ENCODE measurements at regions not wholly inside any gene's neighbourhood (a gene's known extent, or its start where the extent isn't known, plus 50 kb on each side); places are given as distances from the start of the nearest gene placed in this dataset.
A peak's percentile ranks its signal among the peaks of the same experiment; 100 is the strongest.
"Not testable (repeated sequence)": the region's sequence is repeated elsewhere in the genome, so short reads cannot be mapped to it uniquely, and the experiment has no call there.

DNA sequence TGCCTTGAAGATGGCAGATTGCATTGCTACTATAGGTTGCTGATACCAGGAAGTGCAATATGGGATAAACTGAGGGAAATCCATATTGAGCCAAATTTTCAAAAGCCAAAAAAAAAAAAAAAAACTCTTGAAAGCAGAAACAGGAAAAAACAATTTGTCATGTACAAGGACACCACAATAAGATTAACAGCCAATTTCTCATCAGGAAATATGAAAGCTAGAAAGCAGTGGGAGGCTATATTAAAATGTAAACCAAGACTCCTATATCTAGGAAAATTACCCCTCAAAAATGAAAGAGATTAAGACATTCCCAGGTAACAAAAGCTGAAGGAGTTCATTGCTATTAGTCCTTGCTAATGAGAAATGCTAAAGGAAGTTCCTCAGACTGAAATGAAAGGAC lies 462.8 kb upstream of the DPH6 start:
- DNase-seq: no peak

DNA sequence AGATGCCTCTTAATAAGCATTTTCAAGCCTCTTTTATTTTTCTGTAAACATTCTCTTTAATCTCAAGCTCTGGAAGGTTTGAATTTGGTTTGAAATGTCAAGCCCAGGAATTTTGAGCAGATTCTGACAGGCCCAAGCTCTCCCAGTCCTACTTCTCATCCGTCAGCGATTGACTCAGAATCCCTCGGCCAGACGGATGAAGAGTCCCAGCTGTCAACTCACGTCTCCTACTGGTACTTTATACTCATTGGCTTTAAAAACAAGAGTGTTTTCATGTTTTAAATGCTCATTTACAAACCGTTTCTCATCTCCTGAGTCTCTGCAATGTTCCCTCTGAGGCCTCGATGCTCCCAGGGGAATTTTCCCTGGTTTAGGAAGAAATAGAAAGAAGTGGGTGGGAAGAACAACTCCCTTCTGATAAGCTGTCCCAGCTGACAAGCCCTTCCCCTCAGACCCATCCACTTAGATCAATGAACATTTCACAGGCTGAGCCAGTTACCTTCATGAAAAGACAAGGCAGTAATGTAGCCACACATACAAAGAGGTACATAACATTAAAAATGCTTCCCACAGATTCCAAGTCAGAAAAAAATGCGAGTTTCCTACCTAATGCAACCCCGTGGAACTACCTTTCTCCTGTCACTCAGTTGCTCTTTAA lies 478.2 kb upstream of the DPH6 start:
- DNase-seq: no peak

DNA sequence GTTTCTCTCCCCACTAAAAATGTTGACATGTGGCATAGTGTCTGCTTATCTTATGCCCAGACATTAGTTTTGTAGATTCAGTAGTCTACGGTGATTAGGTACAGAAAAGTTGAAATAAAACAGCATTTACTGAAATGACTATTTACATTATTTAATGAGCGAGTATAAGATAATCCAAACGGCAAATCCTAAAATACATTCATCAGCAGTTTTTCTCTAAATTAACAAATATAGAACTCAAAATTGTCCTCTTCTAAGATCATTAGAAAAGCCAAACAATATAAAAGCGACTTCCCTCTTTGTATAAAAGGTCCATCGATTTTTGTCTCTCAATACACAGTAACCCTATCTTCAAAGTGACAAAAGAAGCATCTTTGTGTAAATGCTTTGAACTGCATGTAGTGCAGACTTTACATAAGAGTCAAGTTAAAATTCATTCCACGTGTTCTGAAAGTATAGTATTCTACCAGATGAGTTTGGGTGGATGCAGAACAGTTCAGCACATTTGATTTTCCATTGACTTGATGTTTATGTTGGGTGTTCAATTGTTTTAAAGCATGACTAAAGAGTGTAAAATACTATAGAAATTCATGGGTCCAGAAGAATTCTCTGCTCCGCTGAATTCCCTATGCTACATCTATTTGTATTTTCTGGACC lies 480.8 kb upstream of the DPH6 start:
- DNase-seq: no peak

DNA sequence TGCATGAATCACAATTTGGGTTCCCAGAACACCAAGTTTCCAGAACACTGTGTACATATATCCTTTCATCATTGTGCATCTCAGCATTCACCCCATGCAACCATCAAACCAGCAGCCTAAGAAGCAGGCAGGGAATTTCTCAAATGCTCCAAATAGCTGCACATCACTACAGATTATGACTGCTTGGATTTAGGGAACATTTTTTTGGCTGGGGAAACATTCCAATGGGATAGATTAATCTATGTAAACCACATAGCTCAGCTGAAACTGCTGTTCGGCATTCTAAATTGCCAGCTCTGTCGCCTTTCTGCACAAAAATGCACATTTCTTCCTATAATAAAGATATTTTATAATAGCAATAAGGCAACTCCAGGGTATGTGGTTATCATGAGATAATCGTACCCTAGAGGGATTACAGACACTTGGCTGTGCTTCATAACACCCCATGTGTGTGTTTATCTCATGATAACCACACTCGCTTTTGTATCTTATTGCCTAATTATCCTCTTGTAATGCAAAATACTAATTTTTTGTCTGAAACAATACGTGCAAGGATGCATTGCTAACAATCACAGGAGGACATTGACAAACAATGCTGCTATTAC lies 483.7 kb upstream of the DPH6 start:
- DNase-seq: no peak

DNA sequence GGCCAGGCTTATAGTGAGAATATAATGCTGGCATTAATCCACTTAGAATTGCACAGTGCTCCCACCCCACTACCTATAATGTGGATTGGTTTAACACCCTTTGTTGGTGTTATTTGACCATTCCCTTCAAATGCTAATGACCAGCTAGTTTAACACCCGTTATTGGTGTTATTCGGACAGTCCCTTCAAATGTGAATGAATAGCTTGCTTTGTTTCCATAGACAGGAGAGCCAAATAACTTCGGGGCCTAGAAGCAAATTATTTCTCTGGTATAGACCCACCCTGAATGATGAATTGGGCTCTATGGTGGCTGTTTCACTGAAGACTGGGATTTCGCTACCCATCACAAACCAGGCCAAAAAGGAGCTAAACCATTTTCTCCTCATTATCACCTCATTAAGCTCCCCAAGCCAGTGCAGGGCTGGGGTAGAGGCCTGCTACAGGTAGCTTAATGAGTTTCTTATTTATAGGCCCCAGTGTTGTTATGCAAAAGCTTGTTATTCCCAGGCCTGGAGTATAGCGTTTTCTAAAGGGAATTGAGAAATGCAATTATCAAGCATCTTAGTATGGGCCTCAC lies 494.1 kb upstream of the DPH6 start:
- DNase-seq: no peak

DNA sequence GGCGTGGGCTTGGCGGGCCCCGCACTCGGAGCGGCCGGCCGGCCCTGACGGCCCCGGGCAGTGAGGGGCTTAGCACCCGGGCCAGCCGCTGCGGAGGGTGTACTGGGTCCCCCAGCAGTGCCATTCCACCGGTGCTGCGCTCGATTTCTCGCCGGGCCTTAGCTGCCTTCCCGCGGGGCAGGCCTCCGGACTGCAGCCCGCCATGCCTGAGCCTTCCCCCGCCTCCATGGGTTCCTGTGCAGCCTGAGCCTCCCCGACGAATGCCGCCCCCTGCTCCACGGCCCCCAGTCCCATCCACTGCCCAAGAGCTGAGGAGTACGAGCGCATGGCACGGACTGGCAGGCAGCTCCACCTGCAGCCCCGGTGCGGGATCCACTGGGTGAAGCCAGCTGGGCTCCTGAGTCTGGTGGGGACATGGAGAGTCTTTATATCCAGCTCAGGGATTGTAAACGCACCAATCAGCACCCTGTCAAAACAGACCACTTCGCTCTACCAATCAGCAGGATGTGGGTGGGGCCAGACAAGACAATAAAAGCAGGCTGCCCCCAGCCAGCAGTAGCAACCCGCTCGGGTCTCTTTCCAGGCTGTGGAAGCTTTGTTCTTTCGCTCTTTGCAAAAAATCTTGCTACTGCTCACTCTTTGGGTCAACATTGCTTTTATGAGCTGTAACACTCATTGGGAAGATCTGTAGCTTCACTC lies 501.2 kb upstream of the DPH6 start:
- DNase-seq: not testable (repeated sequence)

DNA sequence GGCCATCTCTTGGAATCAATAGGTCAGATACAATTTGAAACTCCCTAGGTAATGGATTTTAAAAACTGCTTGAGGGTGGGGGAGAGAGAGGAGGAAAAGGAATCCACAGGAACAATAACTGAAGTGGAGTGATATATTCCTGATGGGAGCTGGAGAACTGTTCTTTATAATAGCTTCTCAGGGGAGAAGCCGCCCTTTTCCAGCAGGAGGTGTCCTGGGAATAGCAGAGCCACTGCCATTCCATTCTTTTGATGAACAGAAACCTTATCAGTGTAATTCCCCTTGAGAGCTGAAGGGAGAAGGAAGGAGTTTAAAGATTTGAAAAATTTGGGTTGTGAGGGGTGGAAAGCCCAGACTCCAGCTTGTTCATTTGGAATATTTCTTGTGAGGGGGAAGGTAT lies 504.9 kb upstream of the DPH6 start:
- no peak for DNase-seq

DNA sequence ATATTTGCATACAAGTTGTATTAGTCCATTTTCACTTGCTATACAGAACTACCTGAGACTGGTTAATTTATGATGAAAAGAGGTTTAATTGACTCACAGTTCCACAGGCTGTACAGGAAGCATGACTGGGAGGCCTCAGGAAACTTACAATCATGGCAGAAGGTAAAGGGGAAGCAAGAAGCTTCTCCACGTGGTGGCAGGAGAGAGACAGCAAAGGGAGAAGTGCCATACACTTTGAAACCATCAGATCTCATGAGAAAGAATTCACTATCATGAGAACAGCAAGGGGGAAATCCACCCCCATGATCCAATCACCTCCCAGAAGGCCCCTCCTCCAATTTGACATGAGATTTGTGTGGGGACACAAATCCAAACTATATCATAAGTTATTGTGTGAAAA lies 506.7 kb upstream of the DPH6 start:
- DNase-seq: not testable (repeated sequence)

DNA sequence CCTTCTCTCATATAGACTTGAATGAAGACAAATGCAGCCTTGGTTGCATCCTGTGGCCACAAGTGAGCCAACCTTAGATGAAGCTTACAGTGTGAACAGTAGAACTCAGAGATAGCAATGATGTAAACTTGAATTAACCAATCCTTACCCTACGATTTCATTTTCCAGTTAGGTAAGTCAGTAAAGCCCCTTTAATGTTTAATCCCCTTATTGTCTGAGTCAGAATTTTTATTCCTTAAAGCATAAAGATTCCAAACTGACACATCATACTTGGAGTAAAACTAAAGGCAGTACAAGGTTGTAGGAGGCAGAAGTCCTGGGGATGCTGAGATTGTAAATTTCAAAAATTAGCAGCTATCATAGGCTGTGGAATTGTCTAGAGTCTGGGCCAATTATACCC lies 507.8 kb upstream of the DPH6 start:
- no peak for DNase-seq

DNA sequence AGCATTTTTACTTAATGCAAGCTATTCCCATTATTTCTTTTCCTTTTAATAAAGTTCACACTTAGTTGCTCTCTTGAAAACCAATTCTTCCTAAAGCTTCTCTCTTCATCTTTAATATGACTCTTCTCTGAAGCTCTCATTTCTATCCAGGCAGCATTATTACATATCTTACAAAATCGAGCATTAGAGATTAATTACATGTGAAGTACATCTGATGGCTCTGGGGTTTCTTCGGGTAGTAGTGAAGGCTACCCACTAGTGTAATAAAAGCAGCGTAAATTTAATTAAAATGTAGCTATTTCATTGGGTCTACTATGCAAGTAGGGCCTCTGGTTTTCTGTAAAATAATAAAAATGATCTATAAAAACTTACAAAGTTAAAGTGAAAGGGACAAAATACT lies 513.6 kb upstream of the DPH6 start:
- DNase-seq: no peak

DNA sequence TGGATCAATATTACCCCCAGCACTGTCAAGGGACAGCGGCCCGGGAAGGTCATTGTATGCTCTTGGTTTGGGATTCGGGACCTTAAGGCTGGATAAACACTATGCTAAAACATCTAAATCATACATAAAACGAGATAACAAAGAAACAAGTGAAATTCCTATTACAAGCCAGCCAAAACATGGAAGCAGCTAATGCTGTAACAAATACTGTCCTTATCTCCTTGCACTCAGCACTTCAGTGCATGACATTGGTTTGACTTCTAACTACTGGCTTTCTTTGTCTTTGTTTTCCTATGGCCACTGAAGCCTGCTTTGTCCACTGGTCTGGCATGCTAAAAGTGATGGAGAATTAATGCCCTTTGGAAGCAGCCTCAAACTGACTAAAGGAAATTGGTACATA lies 516.4 kb upstream of the DPH6 start:
- DNase-seq: no peak

DNA sequence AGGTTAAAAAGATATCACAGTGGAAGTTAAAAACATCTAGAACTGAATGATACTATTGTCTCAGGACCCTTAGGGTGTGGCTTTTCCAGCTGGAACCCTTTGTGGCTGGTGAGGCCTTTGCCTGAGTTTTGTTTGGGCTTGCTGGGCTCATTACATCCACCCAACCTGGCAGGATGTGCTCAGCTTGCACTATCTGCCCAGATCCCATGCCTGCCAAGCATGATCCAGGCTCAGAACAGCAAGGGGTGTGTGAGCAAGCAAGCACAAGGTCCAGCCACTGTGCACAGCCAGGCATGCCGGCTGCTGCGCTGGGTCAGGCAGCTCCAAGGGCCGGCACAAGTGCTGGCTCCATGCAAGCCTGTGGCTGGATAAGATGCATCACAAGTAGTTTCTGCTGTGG lies 512.7 kb upstream of the CDIN1 start:
- DNase-seq: no peak

DNA sequence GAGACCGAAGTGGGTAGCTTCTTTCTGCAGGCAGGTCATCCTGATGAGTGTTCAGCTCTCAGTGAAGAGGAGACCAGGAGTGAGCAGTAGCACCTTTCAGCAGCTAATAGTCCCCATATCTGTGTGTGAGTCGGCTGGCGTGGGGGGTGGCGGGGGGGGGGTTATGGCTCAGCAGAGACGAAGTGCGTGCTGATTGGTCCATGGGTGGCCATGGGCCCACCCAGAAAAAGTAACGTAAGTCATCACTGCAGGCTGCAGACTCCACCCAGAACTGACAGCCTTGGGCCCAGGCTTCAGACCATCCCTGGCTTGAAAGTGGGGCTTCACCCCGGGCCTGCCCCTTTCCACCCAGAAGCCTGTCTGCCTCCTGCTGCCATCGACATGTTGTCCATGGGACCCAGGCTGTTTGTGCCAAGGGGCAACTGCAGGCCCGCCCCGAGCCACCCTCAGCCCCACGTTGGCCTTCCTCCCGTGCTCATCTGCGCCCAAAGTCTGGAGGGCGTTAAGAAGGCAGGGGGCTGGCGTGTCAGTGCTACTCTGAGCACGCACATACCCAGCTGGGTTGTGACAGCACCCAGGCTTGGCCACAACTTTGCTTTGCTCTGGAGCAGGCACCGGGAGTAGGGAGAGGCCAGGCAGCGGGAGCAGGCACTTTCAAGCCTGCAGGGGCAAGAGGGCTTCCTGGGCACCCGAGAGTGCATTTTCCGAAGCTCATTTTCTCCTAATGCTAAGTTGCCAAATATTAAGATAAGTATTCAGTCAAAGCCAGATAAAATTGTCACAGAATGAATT lies 511.7 kb upstream of the CDIN1 start:
- DNase-seq: no peak

DNA sequence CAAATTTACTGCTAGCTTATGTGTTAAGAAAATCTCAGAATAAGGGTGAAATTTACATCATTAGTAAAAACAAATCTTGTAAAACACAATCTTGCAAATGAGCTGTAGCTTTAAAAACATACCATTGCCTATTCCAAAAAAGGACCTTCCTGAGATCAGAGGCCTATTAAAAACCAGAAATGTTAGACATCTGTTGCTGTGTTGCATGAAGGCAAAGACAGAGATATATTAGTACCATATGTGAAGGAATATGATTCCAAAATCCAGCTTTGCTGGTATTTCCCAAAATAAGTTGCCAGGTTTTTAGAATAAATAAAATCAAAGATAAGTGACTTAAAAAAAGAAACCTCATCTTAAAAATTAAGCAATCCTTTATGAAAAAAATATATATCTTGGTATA lies 504.1 kb upstream of the CDIN1 start:
- DNase-seq: peak; percentile 12

DNA sequence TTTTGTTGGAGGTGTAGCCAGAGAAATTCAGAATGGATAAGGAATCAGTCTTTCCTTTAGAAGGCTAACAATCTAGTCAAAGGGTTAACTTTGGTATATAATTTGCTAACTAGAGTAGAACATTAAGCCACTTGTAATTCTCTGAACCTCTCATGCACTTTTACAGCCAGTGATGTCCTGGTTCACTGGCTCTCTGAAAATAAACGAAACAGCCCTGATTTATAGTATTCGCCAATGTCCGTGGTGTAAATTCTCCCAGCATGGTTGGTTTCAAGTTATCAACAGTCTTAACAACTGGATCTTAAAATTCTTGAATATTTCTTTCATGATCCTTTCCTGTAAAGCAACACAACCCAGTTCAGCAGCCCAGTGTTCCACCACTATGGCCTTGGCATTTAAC lies 500.4 kb upstream of the CDIN1 start:
- DNase-seq: no peak

DNA sequence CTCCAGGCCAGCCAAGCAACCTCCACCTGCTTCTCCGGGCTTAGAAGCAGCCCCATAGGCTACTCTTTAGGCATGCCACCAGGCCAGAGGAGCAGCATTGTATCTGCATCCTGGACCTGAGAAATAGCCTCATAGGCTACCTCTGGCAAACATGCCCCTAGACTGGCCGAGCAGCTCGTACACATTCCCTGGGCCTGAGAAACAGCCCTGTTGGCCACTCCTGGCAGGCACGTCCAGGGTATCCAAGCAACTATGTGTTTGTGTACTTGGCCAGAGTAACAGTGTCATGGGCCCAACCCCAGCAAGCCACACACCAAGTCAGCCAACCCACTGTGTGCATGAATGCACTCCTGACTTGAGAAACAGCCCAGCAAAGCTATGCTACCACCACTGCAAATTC lies 498.7 kb upstream of the CDIN1 start:
- DNase-seq: no peak

DNA sequence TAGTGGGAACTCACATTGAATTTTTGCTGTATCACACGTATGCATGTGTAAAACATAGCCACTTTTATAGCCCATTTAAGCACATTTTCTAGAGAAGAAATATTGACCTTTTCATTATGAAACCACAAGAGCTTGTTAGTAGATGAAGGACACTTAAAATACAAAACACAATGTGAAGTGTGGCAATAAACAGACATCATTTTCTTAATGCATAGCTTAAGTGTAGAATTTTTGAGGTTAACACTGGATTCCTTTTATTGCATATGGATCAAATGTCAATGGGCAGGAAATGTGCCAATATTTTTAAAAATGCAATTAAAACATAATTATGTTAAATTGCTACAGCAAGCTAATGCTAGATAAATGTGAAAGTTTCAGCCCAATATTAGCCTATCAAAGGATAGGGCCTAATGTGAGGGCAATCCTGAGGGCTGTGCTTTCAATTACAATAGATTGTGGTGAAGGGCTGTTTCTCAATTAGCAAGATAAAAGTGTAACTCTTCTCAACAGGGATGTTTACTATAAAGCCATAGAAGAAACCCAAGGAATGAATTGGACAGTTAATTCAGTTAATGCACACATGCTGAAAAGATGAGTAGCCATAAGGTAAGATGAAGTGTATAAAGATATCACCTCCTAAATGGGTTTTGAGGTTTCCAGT lies 489.0 kb upstream of the CDIN1 start:
- no peak for DNase-seq

DNA sequence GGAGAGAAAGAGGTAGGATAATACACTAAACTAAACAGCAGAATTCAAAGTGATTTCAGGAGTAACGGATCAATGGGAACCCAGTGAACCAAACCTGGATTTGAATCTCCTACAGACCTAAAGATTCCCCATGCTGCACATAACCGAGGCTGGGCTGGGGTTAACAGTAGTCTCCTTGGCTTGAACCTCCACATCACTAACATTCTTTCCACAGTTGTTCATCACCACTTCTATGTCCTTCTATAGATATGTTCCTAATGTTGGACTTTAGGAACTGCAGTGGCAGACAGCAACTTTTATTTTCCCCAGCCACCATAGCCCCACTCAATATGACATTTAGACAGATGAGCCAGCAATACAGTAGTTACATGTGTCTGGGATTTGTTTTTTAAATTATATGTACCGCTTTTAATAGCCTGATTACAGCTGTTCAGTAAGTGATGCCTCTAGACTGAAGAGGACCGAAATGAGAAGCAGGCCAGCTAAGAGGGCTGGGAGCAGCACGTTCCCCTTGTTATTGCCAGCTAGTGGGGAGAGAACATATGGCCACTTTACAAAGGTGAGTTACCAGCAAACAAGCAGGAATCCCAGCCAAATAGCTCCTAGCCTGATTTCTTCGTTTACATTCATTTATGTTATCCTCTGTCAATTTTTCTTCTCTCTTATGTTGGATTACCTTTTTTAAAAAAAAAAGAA lies 472.6 kb upstream of the CDIN1 start:
- peak; percentile 74 for DNase-seq

DNA sequence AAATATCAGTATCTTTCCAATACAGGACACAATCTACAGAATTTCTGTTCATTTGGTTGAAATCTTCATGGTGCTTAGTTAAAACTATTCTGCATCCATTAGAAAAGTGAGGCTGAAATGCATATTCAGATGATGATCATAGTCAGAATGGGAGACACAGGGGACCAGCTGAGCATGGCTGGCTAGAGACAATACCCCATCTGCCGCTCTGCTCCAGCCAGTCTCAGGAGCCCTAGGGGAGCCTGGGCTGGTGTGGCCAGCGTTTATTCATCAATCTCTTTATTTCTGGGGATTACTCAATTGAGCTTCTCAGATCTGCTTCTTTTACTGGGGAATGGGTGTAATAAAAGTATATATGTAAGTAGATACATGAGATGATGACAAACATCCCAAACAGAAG lies 470.9 kb upstream of the CDIN1 start:
- peak; percentile 0 for DNase-seq

DNA sequence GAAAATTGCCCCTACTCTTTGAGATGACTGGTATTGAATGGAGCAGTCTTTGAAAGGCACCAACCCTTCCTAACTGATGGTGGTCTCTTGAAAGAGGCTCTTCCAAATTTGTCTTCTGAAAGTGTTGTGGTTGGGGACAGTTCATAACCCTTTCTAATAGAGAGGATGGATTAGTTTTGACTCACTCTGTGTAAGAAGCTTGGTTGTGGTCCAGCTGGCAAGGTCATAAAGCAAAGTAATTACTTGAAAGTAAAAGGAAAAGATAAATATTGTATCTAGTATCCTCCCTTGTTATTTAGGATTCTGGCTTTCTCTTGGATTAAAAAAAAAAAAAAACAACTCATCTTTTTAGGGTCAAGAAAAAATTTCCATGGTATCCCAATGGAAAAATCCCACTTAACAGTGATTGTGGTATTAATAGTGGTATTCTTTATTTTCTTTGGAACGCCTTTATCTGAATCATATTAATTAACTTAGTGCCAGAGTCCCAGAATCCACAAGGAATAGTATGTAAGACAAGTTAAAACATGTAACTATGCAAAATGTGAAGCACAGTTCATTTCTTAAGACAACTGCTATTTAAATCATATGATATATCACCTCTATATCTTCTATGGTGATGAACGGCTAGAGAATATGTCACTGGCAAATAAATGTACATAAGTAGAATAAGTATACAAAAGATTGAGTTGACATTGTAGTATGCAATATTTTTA lies 469.3 kb upstream of the CDIN1 start:
- no peak for DNase-seq

DNA sequence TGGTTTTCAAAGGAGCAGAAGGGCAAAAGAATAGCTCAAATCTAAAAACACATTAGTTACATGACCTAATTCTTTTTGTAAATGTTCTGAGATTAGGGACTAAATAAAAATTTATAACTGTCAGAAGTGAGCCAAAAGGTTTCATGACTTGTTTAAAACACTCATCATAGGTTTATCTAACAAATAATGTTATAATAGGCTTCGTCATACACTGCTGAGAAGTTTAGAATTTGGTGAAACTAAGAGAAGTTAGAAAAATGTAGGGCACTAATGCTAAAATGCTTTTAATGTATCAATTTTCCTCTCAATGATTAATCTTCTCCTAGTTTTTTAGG lies 468.8 kb upstream of the CDIN1 start:
- no peak for DNase-seq

All from NCI-H1694 (cell line).